Activated CD8-positive, alpha-beta memory T cell treated with anti-CD3 and anti-CD28 coated beads, Interleukin-2, amount 50 U/mL, for 48 hours (primary cell): ENCODE measurements at regions not wholly inside any gene's neighbourhood (a gene's known extent, or its start where the extent isn't known, plus 50 kb on each side); places are given as distances from the start of the nearest gene placed in this dataset.
"Not testable (repeated sequence)": the region's sequence is repeated elsewhere in the genome, so short reads cannot be mapped to it uniquely, and the experiment has no call there.

Experiments used
- DNase-seq: peaks from one replicate; pipeline ENCODE4 v3.0.0-alpha.2; 2020

DNA sequence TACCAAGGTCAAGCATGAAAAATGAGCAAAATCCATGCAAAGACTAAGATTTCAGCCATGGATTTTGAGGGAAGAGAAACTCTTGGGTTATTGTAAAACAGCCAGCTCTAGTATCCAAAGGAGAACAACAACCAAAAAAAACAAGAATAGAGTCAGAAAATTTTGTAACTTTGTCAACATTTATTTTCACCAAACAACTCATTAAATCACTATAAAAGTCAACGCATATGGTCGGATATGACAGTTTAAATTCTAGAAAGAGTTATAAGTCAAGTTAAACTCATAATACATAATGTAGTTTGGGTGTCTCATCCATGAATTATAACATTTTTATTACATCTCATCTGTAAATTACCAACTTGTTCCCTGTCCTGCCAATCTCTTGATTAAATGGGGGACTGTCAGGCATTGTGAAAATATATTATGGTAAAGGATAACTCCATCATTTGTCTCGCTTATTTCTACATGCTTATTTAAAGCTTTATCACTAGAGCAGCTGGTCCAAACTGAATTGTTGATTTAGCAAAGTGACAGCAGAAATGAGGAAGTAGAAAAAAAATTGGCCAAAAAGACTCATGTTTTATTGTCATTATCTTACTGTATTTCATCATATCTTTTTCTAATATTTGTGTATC, 224.8 kb upstream of the NOCT start:
- no peak for DNase-seq

DNA sequence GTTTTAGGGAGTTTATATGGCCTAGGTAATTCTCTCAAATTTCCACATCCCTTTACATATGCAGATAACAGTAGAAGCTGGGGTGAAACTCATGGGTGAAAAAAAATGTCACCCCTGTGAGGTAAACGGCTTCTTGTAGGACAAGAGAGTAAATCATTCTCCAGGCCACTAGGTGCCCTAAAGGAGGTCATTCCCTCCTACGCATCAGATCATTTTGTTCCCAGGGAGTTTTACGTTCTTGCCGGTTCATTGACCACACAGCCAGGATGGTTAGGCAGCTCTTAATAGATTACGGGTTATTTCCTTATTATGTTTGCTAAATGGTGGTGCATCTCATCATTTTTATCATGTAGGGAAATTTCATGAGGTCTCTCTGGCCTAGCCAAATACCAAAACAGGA, 225.8 kb upstream of the NOCT start:
- DNase-seq, result no peak

DNA sequence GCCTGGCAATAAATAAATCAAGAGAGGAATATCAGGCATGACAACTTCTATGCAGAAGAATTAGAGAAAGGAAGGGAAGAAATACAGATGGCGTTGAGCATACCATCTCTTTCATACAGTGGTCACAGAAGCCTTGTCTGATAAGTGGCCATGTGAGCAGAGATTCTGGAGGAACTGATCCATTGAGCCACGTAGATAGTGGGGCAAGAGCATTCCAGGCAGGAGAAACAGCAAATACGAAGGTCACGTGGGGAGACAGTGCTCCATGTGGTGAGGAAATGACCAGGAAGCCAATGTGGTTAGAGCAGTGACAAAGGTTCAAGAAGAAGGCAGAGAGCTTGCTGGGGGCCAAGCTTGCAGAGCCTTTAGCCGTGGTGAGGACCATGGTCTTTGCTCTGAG, 226.7 kb upstream of the NOCT start:
- no peak for DNase-seq

DNA sequence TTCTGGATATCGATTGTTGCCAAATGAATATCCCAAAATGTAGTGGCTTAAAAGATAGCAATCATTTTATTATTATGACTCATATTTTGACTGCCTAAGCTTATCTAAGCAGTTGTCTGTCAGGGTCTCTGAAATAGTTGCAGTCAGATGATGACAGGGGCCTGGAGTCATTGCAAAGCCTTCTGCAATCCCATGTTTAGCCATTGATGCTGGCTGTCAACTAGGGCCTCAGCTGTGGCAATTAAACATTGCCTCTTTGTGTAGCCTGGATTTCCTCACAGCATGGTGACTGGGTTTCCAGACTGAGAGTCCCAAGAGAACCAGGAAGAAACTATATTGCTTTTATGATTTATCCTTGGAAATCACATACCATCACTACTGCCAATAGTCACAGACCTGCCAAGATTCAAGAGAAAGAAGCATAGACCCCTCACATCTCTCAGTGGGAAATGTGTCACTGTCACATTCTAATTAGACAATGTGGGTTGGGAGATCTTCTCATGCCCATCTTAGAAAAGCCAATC, 227.3 kb upstream of the NOCT start:
- no peak for DNase-seq

DNA sequence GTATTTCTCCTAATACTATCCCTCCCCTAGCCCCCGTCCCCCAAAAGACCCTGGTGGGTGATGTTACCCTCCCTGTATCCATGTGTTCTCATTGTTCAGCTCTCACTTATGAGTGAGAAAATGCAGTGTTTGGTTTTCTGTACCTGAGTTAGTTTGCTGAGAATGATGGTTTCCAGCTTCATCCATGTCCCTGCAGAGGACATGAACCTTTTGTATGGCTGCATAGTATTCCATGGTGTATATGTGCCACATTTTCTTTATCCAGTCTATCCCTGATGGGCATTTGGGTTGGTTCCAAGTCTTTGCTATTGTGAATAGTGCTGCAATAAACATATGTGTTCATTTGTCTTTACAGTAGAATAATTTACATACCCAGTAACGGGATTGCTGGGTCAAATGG, 235.8 kb upstream of the NOCT start:
- DNase-seq, result not testable (repeated sequence)

DNA sequence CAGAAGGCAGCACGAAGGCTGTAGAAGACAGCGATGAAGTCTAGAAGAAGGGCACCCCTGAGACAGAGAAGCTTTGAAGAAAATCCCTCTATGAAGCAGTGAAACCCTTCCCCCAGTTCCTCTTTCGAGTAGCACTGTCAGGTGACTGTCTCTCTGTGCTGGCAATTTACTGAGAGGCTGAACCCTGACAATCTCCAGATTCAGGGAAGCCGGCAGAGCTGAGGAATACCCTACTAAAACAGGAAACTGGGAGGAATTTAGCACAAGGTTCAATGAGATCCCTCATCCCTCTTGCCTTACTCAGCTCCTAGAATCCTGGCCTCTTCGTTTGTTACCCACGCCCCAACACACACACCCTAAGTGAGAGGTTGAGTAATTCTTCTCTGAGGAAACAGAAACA, 239.7 kb upstream of the NOCT start:
- DNase-seq, result no peak

DNA sequence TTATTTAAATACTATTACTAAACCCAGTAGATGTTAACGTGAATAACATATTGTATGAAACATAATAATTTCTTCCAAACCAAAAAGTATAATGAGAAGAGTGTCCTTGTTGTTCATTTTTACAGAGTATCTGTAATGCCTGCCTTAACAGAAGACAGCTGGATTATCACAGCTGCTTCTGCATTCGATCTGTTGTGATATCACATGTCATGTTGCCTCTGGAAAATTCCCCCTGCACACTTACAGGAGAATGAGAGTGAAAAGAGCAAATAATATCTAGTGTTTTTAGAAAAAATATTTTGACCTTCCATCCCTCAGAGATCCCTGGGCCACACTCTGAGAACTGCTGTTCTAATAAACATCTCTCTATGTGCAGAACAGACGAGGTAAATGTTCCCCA, 240.1 kb upstream of the NOCT start:
- no peak for DNase-seq

DNA sequence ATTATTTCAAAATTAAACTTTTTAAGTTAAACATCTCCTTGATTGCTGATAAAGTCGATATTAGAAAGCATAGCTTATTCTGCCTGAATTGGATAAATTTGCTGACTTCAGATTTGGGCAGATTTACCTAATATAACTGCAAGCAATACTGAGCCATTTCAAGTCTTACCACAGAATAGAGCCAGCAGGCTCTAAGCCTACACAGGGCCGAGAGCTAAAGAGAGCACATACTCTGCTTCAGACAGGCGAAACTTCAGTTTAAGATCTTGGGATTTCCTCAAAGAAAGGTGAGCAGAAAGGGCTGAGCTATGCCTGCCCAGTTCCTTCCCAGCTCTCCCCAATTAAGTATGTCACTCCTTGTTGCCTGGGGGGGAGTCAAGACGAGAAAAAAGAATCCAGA, 240.6 kb upstream of the NOCT start:
- DNase-seq, result no peak

DNA sequence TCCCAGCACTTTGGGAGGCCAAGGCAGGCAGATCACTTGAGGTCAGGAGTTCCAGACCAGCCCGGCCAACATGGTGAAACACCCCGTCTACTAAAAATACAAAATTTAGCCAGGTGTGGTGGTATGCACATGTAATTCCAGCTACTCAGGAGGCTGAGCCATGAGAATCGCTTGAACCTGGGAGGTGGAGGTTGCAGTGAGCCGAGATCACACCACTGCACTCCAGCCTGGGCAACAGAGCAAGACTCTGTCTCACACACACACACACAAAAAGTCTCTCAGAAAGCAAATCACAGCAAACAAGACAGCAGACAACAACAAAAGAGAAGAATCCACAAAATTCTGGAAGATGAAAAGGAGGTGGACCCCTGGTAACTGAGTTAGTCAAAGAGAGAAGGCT, 241.5 kb upstream of the NOCT start:
- not testable (repeated sequence) for DNase-seq

DNA sequence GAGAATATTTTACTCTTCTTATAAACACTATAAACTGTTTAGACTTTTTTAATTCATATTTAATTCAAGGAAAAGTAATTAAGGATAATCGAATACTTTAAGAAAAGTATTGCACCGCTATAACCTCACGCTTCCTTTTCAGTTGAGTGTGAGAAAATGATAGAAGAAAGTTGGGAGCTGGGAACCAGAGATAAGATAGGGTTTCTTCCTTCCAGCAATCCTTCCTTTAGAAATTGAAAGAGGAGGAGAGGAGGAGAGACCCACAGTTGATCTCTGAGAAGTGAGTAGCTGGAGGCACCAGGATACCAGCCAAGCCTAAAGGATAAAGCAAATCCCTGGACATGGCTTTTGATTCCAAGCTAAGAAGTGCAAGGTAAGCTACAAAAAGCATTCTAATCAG, 242.3 kb upstream of the NOCT start:
- DNase-seq, result no peak

DNA sequence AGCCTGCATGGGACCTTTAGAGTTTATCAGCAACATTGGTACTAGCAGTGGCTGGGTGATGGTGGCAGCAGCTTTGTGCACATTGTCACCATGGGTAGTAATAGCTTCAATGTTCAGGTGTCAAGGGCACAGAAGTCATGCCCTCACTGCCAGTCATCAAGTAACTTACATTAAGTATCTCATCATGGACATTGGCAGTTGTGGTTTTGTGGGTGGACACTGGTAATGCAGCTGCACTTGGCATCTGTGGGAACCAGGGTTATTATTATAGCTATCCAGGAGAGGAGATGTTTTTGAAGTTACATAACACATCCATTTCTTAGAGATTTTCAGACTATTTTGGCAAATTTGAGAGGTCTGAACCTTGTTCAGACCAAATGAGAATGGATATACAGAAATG, 243.2 kb upstream of the NOCT start:
- DNase-seq, result no peak

DNA sequence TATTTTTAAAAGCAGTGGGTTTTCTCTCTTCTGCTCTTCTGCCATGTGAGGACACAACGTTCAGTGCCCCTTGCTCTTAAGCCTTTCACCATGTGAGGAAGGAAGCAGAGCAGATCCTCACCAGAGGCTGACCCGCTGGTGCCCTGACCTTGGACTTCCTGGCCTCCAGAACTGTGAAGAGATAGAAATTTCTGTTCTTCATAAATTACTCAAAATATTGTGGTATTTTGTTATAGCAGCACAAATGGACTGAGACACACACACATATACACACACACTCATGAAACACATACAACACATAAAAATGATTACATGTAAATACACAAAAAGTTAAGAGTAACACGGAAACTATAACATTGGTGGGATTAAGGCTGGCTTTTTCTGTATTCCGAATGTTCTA, 244.8 kb upstream of the NOCT start:
- no peak for DNase-seq

DNA sequence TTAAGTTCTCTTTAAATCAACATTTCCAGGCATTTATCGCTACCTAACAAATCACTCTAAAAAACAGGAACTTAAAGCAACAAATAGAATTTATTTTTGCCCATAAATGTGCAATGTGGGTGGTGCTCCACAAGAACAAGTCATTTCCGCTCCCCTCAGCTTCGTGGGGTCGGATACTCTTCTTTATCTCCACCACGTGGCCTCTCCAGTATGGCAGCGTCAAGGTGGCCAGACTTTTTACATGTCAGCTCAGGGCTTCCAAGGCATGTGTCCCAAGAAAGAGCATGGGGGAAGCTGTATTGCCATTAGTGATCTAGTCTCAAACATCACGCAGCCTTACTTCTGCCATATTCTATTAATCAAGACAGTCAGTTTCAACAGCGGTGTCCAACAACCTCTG, 249.2 kb upstream of the NOCT start:
- no peak for DNase-seq

DNA sequence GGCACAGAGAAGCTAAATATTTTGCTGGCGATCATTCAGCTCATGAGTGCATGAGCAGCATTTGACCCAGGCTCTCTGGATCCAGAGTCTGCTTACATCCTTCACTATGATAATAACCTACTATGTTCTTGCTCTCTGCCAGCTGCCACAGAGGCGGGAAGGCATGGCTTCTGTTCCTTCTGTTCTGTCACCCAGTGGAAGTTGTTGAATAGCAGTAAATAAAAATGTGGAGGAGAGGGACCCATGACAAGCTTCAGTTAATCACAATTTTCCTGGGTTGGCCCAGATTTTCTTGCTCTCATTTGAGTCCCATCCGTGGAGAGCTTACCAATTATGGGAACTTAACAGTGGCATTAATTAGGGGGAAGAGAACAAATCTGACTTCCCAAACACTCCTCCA, 250.1 kb upstream of the NOCT start:
- no peak for DNase-seq

DNA sequence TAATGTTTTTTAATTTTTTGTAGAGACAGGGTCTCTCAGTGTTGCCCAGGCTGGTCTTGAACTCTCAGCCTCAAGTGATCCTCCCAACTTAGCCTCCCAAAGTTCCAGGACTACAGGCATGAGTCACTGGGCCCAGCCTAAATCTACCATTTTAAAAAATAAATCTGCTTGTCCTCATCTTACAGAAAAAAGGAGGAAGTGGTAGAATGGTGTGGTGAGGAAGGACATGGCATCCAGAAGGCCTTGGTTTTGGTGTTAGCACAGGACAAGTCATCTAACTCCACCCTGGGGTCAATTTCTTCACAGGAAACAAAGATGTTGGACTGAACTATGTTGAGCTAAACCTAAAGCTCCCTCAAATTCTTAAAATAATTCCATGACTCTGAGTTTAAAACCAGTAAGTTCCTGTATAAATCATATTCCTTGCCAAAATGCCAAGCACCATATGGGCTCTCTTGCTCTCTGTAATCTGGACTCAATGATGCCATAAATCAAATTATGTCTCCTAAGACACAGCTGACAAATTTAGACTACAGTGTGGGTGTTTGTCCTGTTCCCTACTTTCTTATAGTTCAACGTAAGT, 253.9 kb upstream of the NOCT start:
- DNase-seq, result no peak

DNA sequence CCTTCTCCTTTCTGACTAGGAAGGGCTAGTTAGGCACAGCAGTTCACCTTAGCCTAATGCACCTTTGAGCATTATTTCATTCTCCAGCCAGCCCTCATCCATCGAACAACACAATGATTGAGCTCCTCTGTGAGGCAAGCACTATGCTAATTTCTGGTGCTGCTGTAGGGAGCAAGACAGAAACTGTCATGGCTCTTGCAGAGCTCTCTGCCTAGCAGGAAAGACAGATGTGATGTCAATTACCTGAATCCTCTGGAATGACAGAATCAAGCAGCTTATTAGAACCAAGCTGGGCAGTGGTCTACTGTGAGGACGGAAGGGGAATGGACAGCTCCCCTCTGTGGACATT, 256.1 kb upstream of the NOCT start:
- DNase-seq, result no peak

DNA sequence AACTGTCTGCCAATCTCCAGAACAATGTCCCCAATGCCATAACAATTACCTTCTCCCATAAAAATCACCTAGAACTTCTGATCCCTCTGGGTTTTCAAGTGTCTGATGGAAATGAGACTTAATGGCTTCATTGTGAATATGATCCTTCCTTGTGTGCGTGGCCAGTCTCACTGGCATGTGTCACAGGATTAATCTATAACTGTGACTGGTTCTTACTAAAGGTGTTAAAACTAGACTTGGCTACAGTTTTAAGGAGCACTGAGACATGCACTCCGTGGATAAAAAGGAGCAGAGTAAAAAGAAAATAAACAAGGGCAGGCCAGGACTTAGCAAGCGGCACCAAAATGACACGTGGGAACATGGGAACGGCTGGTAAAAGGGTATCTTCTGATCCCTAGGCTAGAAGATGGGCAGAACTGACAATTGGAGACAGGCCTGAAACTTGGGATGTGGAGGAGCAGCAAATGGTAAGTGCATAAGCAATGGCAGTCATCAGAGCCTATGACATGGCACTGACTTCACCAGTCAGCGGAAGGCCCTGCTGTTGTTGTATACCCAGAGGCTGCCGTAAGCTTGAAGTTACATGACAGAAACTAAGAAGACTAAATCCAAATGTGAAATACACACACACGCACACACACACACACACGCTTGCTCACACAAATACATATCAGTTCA, 256.6 kb upstream of the NOCT start:
- DNase-seq, result no peak

DNA sequence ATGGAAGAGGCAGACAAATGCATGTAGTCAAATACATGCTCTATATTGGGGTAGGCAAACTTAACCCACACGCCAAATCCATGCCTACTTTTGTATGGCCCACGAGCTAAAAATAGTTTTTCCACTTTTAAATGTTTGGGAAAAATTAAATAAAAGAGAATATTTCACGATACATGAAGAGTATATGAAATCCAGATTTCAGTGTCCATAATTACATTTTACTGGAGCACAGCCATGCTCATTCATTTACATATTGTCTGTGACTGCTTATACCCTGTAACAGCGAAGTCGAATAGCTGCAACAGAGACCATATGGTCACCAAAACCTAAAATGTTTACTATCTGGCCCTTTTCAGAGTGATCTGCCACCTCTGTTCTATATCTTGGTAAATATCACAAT, 257.4 kb upstream of the NOCT start:
- no peak for DNase-seq

DNA sequence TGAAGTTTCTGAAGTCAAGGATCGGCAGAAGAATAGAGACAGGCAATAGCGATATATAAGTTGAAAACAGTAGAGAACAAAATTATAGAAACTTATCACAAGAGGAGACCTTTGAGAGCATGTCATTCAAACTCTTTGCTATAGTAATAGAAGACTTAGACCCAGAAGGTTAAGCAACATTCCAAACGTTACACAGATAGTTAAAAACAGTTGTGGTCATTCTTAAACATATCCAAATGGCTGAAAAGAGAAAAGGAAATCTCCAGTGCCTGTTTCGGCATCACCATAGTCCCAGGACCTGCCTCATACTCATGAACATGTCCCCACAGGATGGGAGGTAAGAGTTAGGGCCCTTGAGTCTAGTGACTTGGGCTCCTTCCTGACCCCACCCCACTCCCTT, 258.1 kb upstream of the NOCT start:
- no peak for DNase-seq

DNA sequence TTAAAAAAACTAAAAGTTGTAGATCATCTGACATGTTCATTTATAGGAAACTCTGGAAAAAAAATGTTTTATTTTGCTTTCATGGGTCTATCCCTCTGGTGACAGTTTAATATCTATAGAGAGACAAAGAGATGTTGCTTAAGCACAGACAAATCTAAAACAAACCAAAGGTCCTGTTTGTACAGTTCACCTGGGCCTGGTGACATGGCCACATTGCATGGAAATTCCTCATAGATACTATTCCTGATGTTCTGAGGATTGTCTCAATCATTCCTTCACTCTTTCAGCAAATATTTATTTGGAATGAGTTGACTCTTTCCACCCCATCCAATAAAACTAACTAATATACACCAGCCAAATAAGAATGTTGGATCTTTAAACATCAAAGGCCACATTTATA, 259.1 kb upstream of the NOCT start:
- DNase-seq, result no peak

DNA sequence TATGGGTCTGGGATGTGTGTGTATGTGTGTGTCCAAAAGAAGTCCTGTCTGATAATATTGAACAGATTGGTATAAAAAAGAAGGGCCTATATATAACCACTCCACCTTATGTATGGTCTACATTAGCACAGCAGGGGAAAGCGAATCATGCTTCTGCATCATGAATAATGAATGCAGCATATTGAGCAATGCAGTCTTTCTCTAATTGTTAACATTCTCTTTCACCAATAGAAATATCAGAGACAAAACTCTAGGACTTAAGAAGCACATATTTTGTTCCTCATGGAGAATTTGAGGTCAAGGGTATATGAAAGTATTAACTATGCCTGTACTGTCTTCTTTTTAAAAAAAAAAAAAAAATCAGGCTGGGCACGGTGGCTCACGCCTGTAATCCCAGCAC, 264.3 kb upstream of the NOCT start:
- no peak for DNase-seq

DNA sequence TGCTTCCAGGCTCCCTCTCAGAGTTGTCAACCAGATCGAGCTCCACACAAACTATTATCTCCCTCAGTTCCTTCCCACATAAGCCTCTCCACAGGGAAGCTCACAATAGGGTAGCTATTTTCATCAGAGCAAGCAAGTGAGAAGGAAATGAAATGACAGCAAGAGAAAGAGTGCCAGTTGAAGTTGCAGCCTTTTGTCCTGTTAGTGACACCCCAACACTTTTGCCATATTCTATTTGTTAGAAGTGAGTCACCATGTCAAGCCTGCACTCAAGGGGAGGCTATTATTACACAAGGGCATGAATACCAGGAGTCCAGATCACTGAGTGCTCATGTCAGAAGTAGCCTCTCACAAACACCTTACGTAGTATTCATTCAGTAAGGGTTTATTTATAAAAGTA, 266.3 kb upstream of the NOCT start:
- DNase-seq, result no peak

DNA sequence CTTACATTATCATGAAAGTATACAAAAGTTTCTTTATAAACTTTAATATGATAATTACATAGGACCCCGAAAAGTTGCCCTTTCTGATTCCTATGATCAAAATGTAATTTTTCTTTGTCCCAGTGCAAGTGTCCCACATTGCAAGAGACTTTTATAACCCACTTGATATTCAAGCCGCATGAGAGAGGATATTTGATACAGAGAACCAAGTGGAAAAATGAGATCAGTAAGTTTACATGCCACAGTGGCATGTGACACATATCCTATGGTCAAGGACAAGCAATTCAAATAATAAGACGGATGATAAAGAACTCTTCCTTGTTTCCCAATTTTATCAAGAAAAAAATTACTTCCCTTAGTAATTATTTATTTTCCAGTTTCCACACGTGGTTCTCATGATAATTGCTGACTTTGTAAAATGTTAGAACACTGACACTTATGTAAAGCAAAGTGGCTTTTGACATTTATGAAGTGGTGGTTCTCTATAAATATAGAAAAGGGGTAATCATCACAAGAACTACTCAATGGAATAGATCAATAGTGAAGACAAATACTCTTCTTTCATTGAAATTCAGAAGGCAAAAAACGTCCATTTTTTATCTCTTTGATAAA, 273.7 kb upstream of the NOCT start:
- DNase-seq, result no peak
